ENCODE measurements at regions not wholly inside any gene's neighbourhood (a gene's known extent, or its start where the extent isn't known, plus 50 kb on each side); places are given as distances from the start of the nearest gene placed in this dataset.

- no peak for TF ChIP-seq CTCF (IDR thresholded peaks at IDR 0.05)
- no peak overlapping the region for H3K27ac ChIP-seq
- DNase-seq (ENCODE audit: low spot score) = no peak
- no peaks in the 10 kb centered on the region for H3K4me1 ChIP-seq
- no peaks in the 10 kb centered on the region for H3K27me3 ChIP-seq
- no peak overlapping the region for H3K4me3 ChIP-seq
- H3K9me3 ChIP-seq = peaks cover 0 to 11% of the 10 kb centered on the region in 2 donors
- H3K36me3 ChIP-seq = no peaks in the 10 kb centered on the region
Measured at GRCh38 chr2:138282014-138282672, 219.4 kb upstream of the SPOPL start.

GRCh38 chr2:138291805-138292204 is 209.8 kb upstream of the SPOPL start:
- no peak for DNase-seq (ENCODE audit: low spot score)
- no peak overlapping the region for H3K4me3 ChIP-seq
- no peak overlapping the region for H3K27ac ChIP-seq
- H3K27me3 ChIP-seq = no peaks in the 10 kb centered on the region
- no peak for TF ChIP-seq CTCF (IDR thresholded peaks at IDR 0.05)
- H3K9me3 ChIP-seq = no peaks in the 10 kb centered on the region
- no peaks in the 10 kb centered on the region for H3K4me1 ChIP-seq
- H3K36me3 ChIP-seq = no peaks in the 10 kb centered on the region

- H3K9me3 ChIP-seq = no peaks in the 10 kb centered on the region
- no peak overlapping the region for H3K4me3 ChIP-seq
- H3K27ac ChIP-seq = no peak overlapping the region
- H3K4me1 ChIP-seq = no peaks in the 10 kb centered on the region
- no peak for TF ChIP-seq CTCF (IDR thresholded peaks at IDR 0.05)
- no peaks in the 10 kb centered on the region for H3K36me3 ChIP-seq
- no peaks in the 10 kb centered on the region for H3K27me3 ChIP-seq
- DNase-seq (ENCODE audit: low spot score) = no peak
Measured at GRCh38 chr2:138293045-138293444, 208.5 kb upstream of the SPOPL start.

GRCh38 chr2:138293549-138293948 is 208.0 kb upstream of the SPOPL start:
- H3K4me3 ChIP-seq = no peak overlapping the region
- H3K27me3 ChIP-seq = no peaks in the 10 kb centered on the region
- DNase-seq (ENCODE audit: low spot score) = no peak
- no peaks in the 10 kb centered on the region for H3K36me3 ChIP-seq
- no peaks in the 10 kb centered on the region for H3K9me3 ChIP-seq
- H3K27ac ChIP-seq = no peak overlapping the region
- no peaks in the 10 kb centered on the region for H3K4me1 ChIP-seq
- TF ChIP-seq CTCF (IDR thresholded peaks at IDR 0.05) = no peak

- no peaks in the 10 kb centered on the region for H3K27me3 ChIP-seq
- no peaks in the 10 kb centered on the region for H3K4me1 ChIP-seq
- H3K4me3 ChIP-seq = no peak overlapping the region
- TF ChIP-seq CTCF (IDR thresholded peaks at IDR 0.05) = no peak
- H3K27ac ChIP-seq = no peak overlapping the region
- H3K9me3 ChIP-seq = no peaks in the 10 kb centered on the region
- H3K36me3 ChIP-seq = no peaks in the 10 kb centered on the region
- no peak for DNase-seq (ENCODE audit: low spot score)
Measured at GRCh38 chr2:138294451-138294850, 207.1 kb upstream of the SPOPL start.

- Histone ChIP-seq H3K4me3 (no peak overlapping the region), H3K4me1 (no peaks in the 10 kb centered on the region), H3K36me3 (no peaks in the 10 kb centered on the region), H3K9me3 (no peaks in the 10 kb centered on the region), H3K27me3 (no peaks in the 10 kb centered on the region), H3K27ac (no peak overlapping the region)
- no peak for TF ChIP-seq CTCF (IDR thresholded peaks at IDR 0.05)
- no peak for DNase-seq (ENCODE audit: low spot score)
Measured at GRCh38 chr2:138296365-138296764, 205.2 kb upstream of the SPOPL start.
